Stimulated activated CD4-positive, alpha-beta T cell treated with anti-CD3 and anti-CD28 coated beads, Interleukin-2, amount 100 ng/mL, for 48 hours (primary cell): ENCODE measurements at regions not wholly inside any gene's neighbourhood (a gene's known extent, or its start where the extent isn't known, plus 50 kb on each side); places are given as distances from the start of the nearest gene placed in this dataset.
A peak's percentile ranks its signal among the peaks of the same experiment; 100 is the strongest.

ENCODE experiments used
- DNase-seq, 2 donors: peaks; one replicate each; pipeline ENCODE4 v3.0.0-alpha.2; 2020

DNA sequence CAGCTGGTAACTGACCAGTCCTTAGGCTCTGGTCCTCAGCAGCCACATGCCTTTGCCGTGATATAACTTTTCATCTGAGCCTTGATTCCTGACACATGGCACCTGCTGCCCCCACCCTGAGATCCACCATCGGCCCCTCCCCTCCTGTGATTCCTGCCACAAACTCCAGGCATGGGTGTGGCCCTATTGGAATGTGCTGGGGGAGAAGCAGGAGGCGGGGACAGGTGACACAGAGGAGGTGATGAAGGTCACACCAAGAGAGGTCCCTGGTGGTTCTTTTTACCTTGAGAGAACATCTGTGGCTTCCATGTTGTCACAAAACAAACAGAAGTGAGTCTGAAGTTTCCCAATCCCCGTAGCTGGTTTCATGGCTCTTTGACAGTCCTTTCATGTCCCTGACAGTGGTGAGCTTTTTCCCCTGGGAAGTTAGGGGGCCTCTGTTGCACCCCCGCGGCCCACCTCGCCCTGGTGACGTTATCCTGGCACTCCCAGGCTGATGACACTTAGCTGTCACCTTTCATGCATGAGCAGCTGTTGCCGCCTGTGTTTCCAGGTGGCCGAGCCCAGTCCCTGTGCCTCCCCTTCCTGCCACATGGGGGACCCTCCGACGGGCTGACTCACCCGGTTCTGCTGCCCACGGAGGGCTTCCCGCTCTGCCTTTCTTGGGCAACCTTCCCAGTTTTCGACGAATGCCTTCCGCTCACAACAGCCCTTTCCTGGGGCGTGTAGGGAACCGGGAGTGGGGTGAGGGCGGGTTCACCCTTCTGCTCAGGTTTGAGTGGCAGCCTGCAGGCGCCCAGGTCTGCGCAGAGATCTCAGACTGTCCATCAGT, 66.3 kb upstream of the GLI2 start:
- no peak for DNase-seq

- no peak for DNase-seq
Observed at GRCh38 chr2:120669971-120670370, 65.7 kb upstream of the GLI2 start.

DNA sequence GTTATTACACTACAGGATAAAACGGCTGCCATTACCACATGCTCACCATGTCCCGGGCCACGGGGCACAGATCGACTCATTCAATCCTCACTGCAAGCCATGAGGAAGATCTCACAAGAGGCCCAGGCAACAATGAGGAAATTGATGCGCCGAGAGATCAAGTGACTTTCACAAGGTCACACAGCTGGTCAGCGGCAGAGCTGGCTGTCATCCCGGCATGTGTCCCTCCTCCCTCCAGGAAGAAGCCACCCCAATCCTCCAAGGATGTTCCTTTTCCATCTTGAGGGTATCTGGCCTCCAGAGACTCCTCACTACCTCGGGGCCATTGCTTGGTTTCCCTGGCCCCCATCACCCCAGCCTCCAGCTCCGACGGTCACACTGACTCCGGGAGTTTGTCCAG, 65.3 kb upstream of the GLI2 start:
- no peak for DNase-seq

DNA sequence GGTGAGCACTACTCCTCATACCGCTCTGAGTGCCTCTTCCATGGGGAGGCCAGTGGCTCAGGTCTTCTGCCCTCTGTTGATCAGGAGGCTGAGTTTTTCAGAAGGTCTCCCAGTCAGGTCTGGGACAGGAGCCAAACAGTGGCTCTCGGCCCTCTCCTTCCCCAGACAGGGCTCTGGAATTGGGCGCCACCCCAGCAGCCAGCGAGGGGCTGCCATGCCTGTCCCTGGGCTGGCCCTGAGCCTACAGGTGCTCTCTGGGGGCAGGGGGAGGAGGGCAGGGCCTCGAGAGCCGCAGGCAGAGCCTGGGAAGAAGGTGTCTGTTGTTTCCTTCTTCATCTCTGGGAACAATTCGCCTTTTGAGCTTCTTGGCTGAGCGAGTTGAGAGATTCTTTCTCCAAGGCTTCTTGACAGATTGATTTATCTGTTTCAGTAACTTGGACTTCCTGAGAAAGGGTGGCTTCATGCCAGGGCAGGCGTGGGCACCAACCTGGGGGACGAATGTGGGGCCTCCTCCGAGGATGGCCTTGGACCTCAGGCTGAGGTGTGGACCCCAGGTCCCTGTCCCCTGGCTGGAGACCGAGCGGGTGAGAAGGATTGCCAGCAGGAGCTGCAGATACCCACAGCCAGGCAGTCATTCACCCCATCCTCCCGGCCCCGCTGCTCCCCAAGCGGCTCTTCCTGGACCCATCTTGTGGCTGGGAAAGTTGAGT, 64.7 kb upstream of the GLI2 start:
- no peak for DNase-seq

DNA sequence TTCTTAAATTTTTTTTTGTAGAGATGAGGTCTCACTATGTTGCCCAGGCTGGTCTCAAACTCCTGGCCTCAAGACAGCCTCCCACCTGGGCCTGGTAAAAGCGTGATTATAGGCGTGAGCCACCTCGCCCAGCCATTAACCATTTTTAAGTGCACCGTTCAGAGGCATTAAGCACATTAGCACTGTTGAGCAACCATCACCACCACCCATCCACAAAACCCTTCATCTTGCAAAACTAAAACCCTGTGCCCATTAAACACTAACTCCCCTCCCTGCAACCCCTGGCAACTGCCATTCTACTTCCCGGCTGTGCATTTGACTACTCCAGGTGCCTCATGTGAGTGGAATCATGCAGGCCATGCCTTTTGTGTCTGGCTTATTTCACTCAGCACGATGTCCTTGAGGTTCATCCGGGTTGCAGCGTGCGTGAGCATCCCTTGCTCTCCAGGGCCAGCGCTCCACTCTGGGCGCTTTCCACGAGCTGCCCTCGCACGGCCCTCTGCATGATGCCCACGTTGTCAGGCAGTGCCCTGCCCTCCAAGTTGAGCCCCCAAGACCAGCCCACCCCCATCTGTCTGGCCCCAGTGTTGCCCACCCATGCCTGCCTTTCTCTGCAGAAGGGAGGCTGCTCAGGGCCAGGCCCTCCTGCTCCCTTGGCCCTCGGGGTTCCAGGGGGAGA, 63.0 kb upstream of the GLI2 start:
- no peak for DNase-seq

DNA sequence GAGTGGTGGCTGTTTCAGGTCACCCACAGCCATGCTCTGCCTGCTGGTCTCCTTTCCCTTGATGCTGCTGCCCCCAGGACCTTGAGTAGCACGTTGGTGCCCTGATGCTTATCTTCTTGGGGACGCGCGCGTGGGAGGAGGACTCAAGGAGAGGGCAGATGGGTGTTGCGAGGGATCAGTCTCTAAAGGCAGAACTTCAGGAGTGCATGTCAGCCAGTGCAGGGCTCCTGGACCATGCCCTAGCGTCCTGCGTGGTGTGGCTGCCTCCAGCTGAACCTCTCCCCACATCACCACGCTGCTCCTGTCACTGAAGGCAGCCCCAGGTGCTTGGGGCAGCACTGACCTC, 62.5 kb upstream of the GLI2 start:
- no peak for DNase-seq

DNA sequence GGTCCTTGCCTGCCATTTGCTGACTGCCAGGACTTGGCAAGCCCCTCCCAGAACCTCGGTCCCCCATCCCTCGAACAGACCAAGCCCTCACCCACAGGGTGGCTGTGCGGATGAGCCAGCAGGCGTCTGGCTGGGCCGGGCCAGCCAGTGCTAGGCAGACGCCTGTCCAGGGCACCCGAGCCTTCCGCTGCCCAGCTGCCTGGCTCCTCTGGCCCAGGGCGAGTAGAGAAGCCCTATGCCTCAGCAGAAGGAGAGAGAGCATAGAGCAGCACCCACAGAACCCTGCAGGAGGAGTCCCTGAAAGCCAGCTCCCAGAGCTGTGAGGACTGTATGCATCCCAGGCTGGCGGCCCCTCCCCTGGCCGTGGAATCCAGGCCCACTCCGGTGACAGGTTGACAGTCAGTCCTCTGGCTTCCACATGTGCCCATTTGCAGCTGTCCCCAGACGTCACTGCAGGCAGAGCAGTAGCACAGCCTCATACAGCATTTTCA, 62.1 kb upstream of the GLI2 start:
- no peak for DNase-seq

DNA sequence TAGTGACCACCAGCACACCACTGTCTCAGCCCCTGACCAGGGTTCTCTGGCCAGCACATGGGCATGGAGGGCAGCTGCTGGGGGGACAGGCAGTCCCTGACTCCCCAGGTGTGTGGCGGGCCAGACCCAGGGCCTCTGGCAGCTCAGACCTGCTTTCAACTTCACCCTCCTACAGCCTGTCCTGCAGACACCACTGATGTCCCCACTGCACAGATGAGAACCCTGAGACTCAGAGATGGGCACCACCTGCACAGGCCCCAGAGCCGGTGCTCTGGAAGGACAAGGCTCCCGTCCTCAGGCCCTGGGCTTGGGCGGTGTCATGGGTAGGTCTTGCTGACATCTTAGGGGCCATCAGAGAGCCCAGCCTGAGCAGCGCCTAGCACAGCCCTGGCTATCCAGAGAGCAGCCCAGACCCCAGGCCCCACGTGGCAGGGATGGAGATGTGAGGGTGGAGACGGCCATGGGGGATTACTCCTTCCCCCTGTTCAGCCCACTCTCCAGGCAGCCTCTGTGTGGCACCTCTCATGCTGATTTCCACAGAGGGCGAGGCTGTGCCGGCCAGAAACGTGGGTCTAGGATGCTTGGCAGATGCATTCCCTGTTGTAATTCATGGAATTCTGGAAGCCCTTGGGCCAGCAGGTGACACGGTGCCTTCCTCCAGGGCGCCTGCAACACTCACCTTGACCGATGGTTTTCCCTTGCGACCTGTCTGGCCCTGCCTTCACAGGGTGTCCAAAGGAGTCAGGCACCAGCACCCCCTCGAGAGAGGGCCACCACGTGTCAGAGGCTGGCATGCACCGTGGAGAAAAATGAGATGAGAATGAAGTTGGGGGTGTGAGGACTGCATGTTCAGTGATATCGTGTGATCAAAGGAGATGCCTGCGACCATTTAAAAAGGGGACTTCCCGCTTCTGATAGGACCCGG, 61.2 kb upstream of the GLI2 start:
- DNase-seq, result no peak

DNA sequence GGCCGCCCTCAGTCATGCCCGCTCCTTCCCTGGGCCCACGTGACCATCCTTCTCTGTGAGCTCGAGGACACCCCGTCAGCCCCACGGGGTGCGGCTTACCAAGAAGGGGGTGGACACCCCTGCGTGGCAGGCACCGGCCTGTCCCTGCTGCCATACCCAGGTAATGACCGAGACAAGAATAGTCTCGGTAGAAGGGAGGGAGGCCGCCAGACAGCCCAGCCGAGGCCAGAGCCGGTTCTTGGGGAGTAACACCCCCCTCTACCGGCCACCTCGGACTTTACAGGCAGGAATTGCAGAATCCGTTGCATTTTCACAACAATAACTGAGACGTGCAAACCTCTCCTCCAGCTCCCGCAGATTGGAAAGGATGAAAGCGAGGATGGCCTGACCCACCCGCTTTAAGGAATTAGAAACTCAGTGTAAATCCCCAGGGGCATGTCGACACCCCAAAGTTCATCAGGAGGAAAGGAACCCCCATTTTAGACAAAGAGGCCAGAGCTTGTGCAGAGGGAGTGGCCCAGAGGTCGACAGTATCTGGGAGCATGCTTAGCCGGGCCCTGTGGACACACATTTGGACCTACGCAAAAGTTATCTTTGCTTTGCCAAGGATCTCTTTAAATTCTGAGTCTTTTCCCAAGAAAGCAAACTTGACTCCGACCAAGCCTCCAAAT, 60.1 kb upstream of the GLI2 start:
- DNase-seq, result peak; percentile 54

GRCh38 chr2:120677221-120677620, 58.4 kb upstream of the GLI2 start:
- DNase-seq, result no peak

DNA sequence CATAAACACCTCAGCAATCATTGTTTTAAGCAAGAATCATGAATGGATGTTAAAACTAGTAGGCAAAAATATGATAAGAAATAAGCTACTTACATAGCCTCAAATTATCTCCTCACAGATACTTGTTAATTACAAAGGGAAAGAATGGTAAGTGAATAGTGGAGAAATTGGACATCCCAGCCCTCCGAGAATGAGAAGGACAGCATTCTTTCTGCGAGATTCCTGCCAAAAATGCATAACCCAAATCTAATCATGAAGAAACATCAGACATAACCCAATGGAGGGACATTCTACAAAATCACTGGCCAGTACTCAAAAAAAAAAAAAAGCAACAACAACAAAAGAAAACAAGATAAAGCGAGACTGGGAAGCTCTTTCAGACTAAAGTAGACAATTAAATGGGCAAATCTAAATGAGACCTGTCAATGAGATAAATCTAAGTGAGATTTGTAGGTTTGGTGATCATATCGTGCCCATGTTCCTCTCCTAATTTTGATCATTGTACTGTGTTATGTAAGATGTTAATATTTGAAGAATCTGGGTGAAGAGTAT, 57.9 kb upstream of the GLI2 start:
- DNase-seq, result no peak

GRCh38 chr2:120678251-120678650, 57.4 kb upstream of the GLI2 start:
- DNase-seq, result no peak

GRCh38 chr2:120678926-120679325, 56.7 kb upstream of the GLI2 start:
- no peak for DNase-seq

- DNase-seq, result no peak
Observed at GRCh38 chr2:120679526-120679925, 56.1 kb upstream of the GLI2 start.

DNA sequence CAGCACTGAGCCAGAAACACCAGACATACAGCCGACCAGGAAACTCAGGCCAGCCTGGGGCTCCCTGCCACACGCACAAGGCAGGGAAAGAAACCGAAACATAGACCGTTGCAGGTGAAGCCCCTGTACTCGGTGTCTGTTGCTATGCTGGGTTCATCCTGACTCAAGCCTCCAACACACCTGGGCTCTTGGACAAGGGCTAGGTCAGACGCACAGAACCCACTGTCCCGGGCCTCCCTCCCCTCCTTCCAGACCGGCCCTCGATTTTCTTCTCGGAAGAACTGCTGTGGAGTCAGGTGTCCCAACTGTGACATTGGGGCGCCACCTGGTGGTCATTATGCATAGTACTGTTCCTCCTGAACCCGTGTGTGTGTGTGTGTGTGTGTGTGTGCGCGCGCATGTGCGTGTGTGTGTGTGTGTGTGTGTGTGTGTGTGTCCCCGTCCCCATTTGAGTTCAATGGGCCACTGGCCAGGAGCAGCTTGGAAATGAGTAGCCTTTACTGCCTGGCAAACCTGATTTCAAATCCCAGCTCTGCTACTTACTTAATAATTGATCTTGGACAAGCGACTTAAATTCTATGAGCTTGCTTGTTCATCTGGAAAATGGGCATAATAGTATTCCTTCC, 55.4 kb upstream of the GLI2 start:
- DNase-seq, result peak; percentile 68 to 74

- no peak for DNase-seq
Observed at GRCh38 chr2:120681181-120681580, 54.5 kb upstream of the GLI2 start.

DNA sequence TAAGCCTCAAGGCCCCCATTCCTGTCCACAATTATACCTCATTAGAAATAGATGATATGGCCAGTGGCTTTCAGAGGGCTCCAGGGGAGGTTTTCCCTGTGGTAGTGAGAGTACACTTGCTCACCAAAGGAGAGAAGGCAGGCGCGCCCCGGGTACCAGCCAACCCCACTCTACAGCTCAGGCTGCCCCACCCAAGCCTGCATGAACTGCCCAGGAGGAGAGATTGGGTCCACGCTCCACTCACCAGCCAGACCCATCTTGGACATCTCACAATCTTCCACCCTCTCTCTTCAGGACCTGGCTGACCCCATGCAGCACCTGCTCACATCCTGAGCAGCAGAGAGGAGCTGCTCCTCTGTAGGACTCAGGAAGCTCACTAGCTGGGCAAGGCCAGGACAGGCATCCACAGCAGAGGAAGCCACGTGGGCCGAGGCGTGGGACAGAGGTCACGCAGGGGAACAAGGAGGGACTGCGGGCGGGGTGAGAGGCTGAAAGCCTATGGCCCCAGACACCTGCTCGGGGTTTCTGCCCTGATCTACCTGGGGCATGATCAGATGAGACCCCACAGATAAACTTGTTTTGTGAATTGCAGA, 53.9 kb upstream of the GLI2 start:
- DNase-seq, result no peak

DNA sequence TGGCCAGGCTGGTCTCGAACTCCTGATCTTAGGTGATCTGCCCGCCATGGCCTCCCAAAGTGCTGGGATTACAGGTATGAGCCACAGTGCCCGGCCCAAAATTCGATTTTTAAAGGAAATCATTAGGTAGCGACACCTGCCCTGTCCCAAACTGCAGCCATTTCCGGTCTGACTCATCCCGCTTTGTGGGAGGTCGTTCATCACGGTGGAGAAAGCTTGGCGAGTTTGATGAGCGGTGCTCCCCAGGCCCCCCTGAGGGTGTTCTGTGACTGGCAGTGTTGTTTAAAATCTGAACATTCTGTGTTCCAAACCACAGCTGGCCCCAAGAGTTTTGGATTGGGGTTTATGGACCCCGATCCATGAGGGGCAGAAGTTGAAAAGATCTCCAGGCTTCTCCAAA, 53.0 kb upstream of the GLI2 start:
- no peak for DNase-seq

GRCh38 chr2:120683081-120683480, 52.6 kb upstream of the GLI2 start:
- DNase-seq, result no peak

- no peak for DNase-seq
Observed at GRCh38 chr2:120683701-120684100, 52.0 kb upstream of the GLI2 start.
